ENCODE measurements at regions not wholly inside any gene's neighbourhood (a gene's known extent, or its start where the extent isn't known, plus 50 kb on each side); places are given as distances from the start of the nearest gene placed in this dataset.
A peak's percentile ranks its signal among the peaks of the same experiment; 100 is the strongest.

GRCh38 chr12:107912421-107913004 lies 138.0 kb downstream of the ASCL4 start:
- Histone ChIP-seq H3K27ac (ENCODE audit: low read depth in 1 of 2, low read length in 2 of 2) (no peak overlapping the region), H3K36me3 (ENCODE audit: control insufficient read depth in 4 of 4, insufficient read depth in 3 of 4, low read depth in 1 of 4, low read length in 3 of 4) (no peaks in the 10 kb centered on the region), H3K4me3 (ENCODE audit: low read depth in 1 of 3, low read length in 3 of 3) (no peak overlapping the region), H3K9ac (ENCODE audit: low read depth in 1 of 2, low read length in 2 of 2) (no peak overlapping the region), H3K4me1 (ENCODE audit: control insufficient read depth in 4 of 4, insufficient read depth in 4 of 4, low read length in 3 of 4) (peaks cover 0 to 4% (median 2%) of the 10 kb centered on the region in 4 donors), H3K27me3 (ENCODE audit: control insufficient read depth in 4 of 4, insufficient read depth in 4 of 4, low read length in 3 of 4) (peaks cover 4 to 6% (median 5%) of the 10 kb centered on the region in 4 donors), H3K9me3 (ENCODE audit: control insufficient read depth in 4 of 4, low read length in 3 of 4) (no peaks in the 10 kb centered on the region)
- no peak for TF ChIP-seq NR2F2 (IDR thresholded peaks at IDR 0.05)
- peak; percentile 36 for TF ChIP-seq CTCF (IDR thresholded peaks at IDR 0.05; ENCODE audit: low read depth, low read length, missing input control)
- peak; percentile 65 for DNase-seq (ENCODE audit: low spot score)
- 5% methylated on average over 22 of the region's 22 CpGs for WGBS

GRCh38 chr12:107914460-107914977 lies 140.0 kb downstream of the ASCL4 start:
- Histone ChIP-seq H3K4me1 (ENCODE audit: control insufficient read depth in 4 of 4, insufficient read depth in 4 of 4, low read length in 3 of 4) (peaks cover 0 to 4% (median 2%) of the 10 kb centered on the region in 4 donors), H3K9me3 (ENCODE audit: control insufficient read depth in 4 of 4, low read length in 3 of 4) (no peaks in the 10 kb centered on the region), H3K4me3 (ENCODE audit: low read depth in 1 of 3, low read length in 3 of 3) (no peak overlapping the region), H3K36me3 (ENCODE audit: control insufficient read depth in 4 of 4, insufficient read depth in 3 of 4, low read depth in 1 of 4, low read length in 3 of 4) (no peaks in the 10 kb centered on the region), H3K27ac (ENCODE audit: low read depth in 1 of 2, low read length in 2 of 2) (no peak overlapping the region), H3K9ac (ENCODE audit: low read depth in 1 of 2, low read length in 2 of 2) (no peak overlapping the region), H3K27me3 (ENCODE audit: control insufficient read depth in 4 of 4, insufficient read depth in 4 of 4, low read length in 3 of 4) (peaks cover 0 to 14% (median 0%) of the 10 kb centered on the region in 4 donors)
- TF ChIP-seq ZBTB33 (IDR thresholded peaks at IDR 0.05) (no peak), HNF4G (IDR thresholded peaks at IDR 0.05) (no peak), TAF1 (conservative IDR thresholded peaks at IDR 0.05) (no peak), FOXA1 (IDR thresholded peaks at IDR 0.05) (no peak), RXRA (IDR thresholded peaks at IDR 0.05) (no peak), JUND (IDR thresholded peaks at IDR 0.05) (no peak)
- 74% methylated on average over 10 of the region's 10 CpGs for WGBS
- DNase-seq (ENCODE audit: low spot score): no peak

- TF ChIP-seq RAD21 (IDR thresholded peaks at IDR 0.05): peak; percentile 82 to 86
- peak; percentile 69 for TF ChIP-seq CTCF (IDR thresholded peaks at IDR 0.05; ENCODE audit: low read depth, low read length, missing input control)
- TF ChIP-seq RXRA (IDR thresholded peaks at IDR 0.05): no peak
- TF ChIP-seq REST (IDR thresholded peaks at IDR 0.05): no peak
Observed at GRCh38 chr12:107917912-107918800, 143.7 kb downstream of the ASCL4 start.

More at GRCh38 chr12:107917912-107918800, 143.7 kb downstream of the ASCL4 start:
- no peak for DNase-seq (ENCODE audit: low spot score)
- no peak overlapping the region for H3K9ac ChIP-seq (ENCODE audit: low read depth in 1 of 2, low read length in 2 of 2)
- no peak overlapping the region for H3K4me3 ChIP-seq (ENCODE audit: low read depth in 1 of 3, low read length in 3 of 3)
- no peaks in the 10 kb centered on the region for H3K36me3 ChIP-seq (ENCODE audit: control insufficient read depth in 4 of 4, insufficient read depth in 3 of 4, low read depth in 1 of 4, low read length in 3 of 4)
- peaks cover 0 to 14% (median 0%) of the 10 kb centered on the region in 4 donors for H3K27me3 ChIP-seq (ENCODE audit: control insufficient read depth in 4 of 4, insufficient read depth in 4 of 4, low read length in 3 of 4)
- no peaks in the 10 kb centered on the region for H3K9me3 ChIP-seq (ENCODE audit: control insufficient read depth in 4 of 4, low read length in 3 of 4)
- H3K27ac ChIP-seq (ENCODE audit: low read depth in 1 of 2, low read length in 2 of 2): no peak overlapping the region
- 21% methylated on average over 8 of the region's 8 CpGs for WGBS
- no peaks in the 10 kb centered on the region for H3K4me1 ChIP-seq (ENCODE audit: control insufficient read depth in 4 of 4, insufficient read depth in 4 of 4, low read length in 3 of 4)
